ENCODE measurements at regions not wholly inside any gene's neighbourhood (a gene's known extent, or its start where the extent isn't known, plus 50 kb on each side); places are given as distances from the start of the nearest gene placed in this dataset.
A peak's percentile ranks its signal among the peaks of the same experiment; 100 is the strongest.

GRCh38 chr7:17132726-17133125 lies 165.7 kb upstream of the AHR start:
- DNase-seq, result peak; percentile 2

GRCh38 chr7:17133977-17134376 lies 164.5 kb upstream of the AHR start:
- no peak for DNase-seq

GRCh38 chr7:17134786-17135185 lies 163.7 kb upstream of the AHR start:
- no peak for DNase-seq

- DNase-seq, result no peak
These were observed 162.3 kb upstream of the AHR start for GRCh38 chr7:17136126-17136525.

- DNase-seq, result no peak
These were observed 159.4 kb upstream of the AHR start for GRCh38 chr7:17139081-17139480.

GRCh38 chr7:17140406-17140805 lies 158.0 kb upstream of the AHR start:
- DNase-seq, result no peak

GRCh38 chr7:17142831-17143541 lies 155.5 kb upstream of the AHR start:
- no peak for DNase-seq

- DNase-seq, result no peak
These were observed 154.1 kb upstream of the AHR start for GRCh38 chr7:17144322-17144721.

- DNase-seq, result no peak
These were observed 151.8 kb upstream of the AHR start for GRCh38 chr7:17146621-17147020.

- DNase-seq, result no peak
These were observed 151.0 kb upstream of the AHR start for GRCh38 chr7:17147409-17147808.

GRCh38 chr7:17150018-17150417 lies 148.4 kb upstream of the AHR start:
- DNase-seq, result no peak

GRCh38 chr7:17152721-17153120 lies 145.7 kb upstream of the AHR start:
- DNase-seq, result no peak

GRCh38 chr7:17153536-17153935 lies 144.9 kb upstream of the AHR start:
- DNase-seq, result no peak

- DNase-seq, result no peak
These were observed 142.9 kb upstream of the AHR start for GRCh38 chr7:17155529-17155928.

- DNase-seq, result no peak
These were observed 140.2 kb upstream of the AHR start for GRCh38 chr7:17158261-17158660.

- DNase-seq, result no peak
These were observed 138.9 kb upstream of the AHR start for GRCh38 chr7:17159500-17160037.

- DNase-seq, result no peak
These were observed 131.6 kb upstream of the AHR start for GRCh38 chr7:17166824-17167379.

- DNase-seq, result no peak
These were observed 130.0 kb upstream of the AHR start for GRCh38 chr7:17168416-17168815.

GRCh38 chr7:17171427-17171826 lies 127.0 kb upstream of the AHR start:
- DNase-seq, result no peak

GRCh38 chr7:17176371-17177032 lies 122.0 kb upstream of the AHR start:
- DNase-seq, result no peak

GRCh38 chr7:17178545-17178944 lies 119.9 kb upstream of the AHR start:
- DNase-seq, result no peak

GRCh38 chr7:17181482-17181881 lies 117.0 kb upstream of the AHR start:
- no peak for DNase-seq

GRCh38 chr7:17183630-17184328 lies 114.7 kb upstream of the AHR start:
- no peak for DNase-seq

All from NCI-H2171 treated with DMSO at 0.1 percent for 48 hours (cell line).